Neural crest cell (in vitro differentiated cells): ENCODE measurements at regions not wholly inside any gene's neighbourhood (a gene's known extent, or its start where the extent isn't known, plus 50 kb on each side); places are given as distances from the start of the nearest gene placed in this dataset.

Experiments used
- DNase-seq: peaks from one replicate; pipeline ENCODE4 v3.0.0; 2021; ENCODE audit warnings: low read depth, mixed read lengths, low spot score
- H3K27ac Mint-ChIP-seq: one replicate; pipeline ENCODE4 v1.8.0; 2021; ENCODE audit warnings: mild to moderate bottlenecking, mixed read lengths; ENCODE audit not compliant: unreplicated experiment
- H3K27me3 Mint-ChIP-seq: 2 replicates; pipeline ENCODE4 v1.8.0; 2021; ENCODE audit warnings: low read depth, mild to moderate bottlenecking, mixed read lengths
- H3K36me3 Mint-ChIP-seq: 2 replicates; pipeline ENCODE4 v1.8.0; 2021; ENCODE audit warnings: low read depth, mild to moderate bottlenecking, mixed read lengths
- H3K4me1 Mint-ChIP-seq: 2 replicates; pipeline ENCODE4 v1.8.0; 2021; ENCODE audit warnings: mixed read lengths
- H3K4me3 Mint-ChIP-seq: one replicate; pipeline ENCODE4 v1.8.0; 2021; ENCODE audit warnings: mild to moderate bottlenecking, mixed read lengths
- H3K9me3 Mint-ChIP-seq: 2 replicates; pipeline ENCODE4 v1.8.0; 2021; ENCODE audit warnings: mixed read lengths
- TF ChIP-seq, protein P1 (sequence below): fragments of 200-600 bp; sonication (generic); conservative IDR thresholded peaks from 2 replicates; pipeline ENCODE4 v1.5.0; 2021; ENCODE audit warnings: antibody characterized with exemption, mild to moderate bottlenecking

DNA sequence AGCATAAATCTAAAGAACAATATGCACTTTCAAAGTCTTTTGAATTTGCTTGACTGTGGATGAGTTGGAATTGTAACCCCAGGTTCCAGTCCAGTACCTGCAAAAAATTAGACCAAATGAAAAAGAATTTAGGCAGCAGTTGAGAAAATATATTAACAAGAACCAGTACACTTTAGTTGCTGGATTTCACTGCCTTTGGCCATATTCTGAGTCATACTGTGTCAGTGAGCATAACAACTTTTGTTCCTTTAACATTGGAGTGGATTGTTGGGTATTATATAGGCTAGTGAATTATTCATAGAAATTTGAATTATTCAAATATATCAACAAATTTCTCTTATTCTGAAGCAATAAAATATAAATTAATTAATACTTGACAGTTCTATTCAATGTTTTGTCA, 101.5 kb upstream of the SMAD1 start:
- no peak overlapping the region for H3K4me3 Mint-ChIP-seq
- no peak for DNase-seq
- no peaks in the 10 kb centered on the region for H3K36me3 Mint-ChIP-seq
- H3K4me1 Mint-ChIP-seq, result no peaks in the 10 kb centered on the region
- peaks cover 5% of the 10 kb centered on the region for H3K27me3 Mint-ChIP-seq
- peaks cover 7% of the 10 kb centered on the region for H3K9me3 Mint-ChIP-seq
- TF ChIP-seq, protein P1, sequence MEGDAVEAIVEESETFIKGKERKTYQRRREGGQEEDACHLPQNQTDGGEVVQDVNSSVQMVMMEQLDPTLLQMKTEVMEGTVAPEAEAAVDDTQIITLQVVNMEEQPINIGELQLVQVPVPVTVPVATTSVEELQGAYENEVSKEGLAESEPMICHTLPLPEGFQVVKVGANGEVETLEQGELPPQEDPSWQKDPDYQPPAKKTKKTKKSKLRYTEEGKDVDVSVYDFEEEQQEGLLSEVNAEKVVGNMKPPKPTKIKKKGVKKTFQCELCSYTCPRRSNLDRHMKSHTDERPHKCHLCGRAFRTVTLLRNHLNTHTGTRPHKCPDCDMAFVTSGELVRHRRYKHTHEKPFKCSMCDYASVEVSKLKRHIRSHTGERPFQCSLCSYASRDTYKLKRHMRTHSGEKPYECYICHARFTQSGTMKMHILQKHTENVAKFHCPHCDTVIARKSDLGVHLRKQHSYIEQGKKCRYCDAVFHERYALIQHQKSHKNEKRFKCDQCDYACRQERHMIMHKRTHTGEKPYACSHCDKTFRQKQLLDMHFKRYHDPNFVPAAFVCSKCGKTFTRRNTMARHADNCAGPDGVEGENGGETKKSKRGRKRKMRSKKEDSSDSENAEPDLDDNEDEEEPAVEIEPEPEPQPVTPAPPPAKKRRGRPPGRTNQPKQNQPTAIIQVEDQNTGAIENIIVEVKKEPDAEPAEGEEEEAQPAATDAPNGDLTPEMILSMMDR, result no peak
- no peak overlapping the region for H3K27ac Mint-ChIP-seq

DNA sequence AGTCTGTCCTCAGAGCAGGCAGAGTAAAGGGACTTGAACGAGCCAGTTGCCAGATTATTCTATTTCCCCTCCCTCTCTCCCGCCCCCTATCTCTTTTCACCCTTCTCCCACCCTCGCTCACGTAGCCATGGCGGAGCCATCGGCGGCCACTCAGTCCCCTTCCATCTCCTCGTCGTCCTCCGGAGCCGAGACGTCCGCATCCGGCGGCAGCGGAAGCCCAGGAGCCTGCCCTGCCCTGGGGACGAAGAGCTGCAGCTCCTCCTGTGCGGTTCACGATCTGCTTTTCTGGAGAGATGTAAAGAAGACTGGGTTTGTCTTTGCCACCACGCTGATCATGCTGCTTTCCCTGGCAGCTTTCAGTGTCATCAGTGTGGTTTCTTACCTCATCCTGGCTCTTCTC, 106.2 kb upstream of the SMAD1 start:
- Mint-ChIP-seq H3K27me3 (no peaks in the 10 kb centered on the region), H3K27ac (no peak overlapping the region), H3K36me3 (no peaks in the 10 kb centered on the region), H3K4me1 (no peaks in the 10 kb centered on the region), H3K4me3 (no peak overlapping the region), H3K9me3 (peaks cover 4% of the 10 kb centered on the region)
- TF ChIP-seq, protein P1, result no peak
- no peak for DNase-seq

DNA sequence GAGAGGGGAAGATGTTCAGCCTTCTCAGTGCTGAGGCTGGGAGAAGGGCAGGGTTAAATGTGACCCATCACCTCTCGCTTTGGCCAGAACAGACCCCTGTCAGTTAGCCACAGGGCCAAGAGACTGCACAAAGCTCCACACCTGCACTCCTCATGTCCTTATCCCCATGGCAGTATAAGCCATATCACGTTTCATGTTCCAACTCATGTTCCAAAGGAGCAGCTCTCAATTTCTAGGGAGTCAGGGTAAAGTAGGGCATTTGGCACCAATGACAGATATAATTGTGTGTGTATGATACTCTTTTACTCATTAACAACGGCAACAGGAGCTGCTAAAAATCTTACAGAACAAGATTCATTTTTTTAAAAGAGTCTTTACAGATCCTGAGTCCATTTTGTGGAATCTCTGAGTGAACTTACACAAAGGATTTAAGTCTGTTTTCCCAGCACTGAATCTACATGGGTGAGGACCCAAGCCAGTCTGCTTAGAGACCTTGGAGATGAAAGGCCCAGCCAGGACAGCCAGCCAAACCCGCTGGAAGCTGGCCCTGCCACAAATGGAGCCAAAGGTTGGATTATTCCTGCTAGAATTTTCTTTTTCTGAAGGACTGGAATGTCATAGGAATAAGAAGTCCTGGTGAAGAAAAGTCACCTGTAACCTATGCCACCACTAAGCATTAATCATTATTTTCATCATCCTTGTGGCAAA, 129.1 kb upstream of the SMAD1 start:
- Mint-ChIP-seq H3K4me3 (no peak overlapping the region), H3K36me3 (no peaks in the 10 kb centered on the region), H3K4me1 (no peaks in the 10 kb centered on the region), H3K27me3 (no peaks in the 10 kb centered on the region), H3K9me3 (no peaks in the 10 kb centered on the region), H3K27ac (no peak overlapping the region)
- TF ChIP-seq, protein P1, result no peak
- DNase-seq, result no peak

DNA sequence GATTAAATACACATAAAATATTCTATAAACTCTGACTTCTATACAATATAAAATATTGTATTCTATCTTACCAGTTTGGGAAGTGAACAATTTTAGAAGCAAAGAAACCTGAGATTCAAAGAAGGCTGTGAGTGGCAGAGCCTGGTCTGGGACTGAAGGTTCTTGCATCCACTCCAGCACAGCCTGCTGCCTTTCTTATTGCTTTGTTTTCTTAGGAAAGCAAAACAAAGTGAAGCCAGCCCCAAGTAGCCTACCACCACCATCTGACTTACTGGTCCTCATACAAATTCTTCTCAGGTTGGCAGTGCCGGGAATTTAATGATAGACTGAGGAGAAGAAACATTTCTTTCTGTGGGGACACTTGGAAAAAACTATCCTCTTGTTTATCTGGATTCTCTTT, 129.7 kb upstream of the SMAD1 start:
- Mint-ChIP-seq H3K27me3 (no peaks in the 10 kb centered on the region), H3K36me3 (no peaks in the 10 kb centered on the region), H3K4me1 (no peaks in the 10 kb centered on the region), H3K27ac (no peak overlapping the region), H3K4me3 (no peak overlapping the region), H3K9me3 (no peaks in the 10 kb centered on the region)
- no peak for DNase-seq
- TF ChIP-seq, protein P1, result no peak

DNA sequence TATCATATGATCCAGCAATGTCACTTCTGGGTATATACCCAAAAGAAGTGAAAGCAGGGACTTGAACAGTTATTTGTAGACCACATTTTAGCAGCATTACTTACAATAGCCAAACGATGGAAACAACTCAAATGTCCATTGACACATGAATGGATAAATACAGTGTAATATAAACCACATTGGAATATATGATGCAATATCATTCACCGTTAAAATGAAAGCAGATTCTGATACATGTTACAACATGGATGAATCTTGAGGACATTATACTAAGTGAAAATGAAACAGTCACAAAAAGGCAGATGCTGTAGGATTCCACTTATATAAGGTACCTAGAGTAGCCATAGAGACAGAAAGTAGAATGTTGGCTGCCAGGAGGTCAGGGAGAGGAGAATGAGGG, 130.5 kb upstream of the SMAD1 start:
- H3K4me3 Mint-ChIP-seq, result no peak overlapping the region
- no peaks in the 10 kb centered on the region for H3K27me3 Mint-ChIP-seq
- peaks cover 2% of the 10 kb centered on the region for H3K9me3 Mint-ChIP-seq
- TF ChIP-seq, protein P1, result no peak
- H3K4me1 Mint-ChIP-seq, result no peaks in the 10 kb centered on the region
- no peak overlapping the region for H3K27ac Mint-ChIP-seq
- no peaks in the 10 kb centered on the region for H3K36me3 Mint-ChIP-seq
- DNase-seq, result no peak
